Stimulated activated CD4-positive, alpha-beta T cell treated with anti-CD3 and anti-CD28 coated beads, Interleukin-1b, Interleukin-23, amount 100 ng/mL, for 1 hour (primary cell): ENCODE measurements at regions not wholly inside any gene's neighbourhood (a gene's known extent, or its start where the extent isn't known, plus 50 kb on each side); places are given as distances from the start of the nearest gene placed in this dataset.

ENCODE experiments used
- DNase-seq, 2 donors: peaks; one replicate each; pipeline ENCODE4 v3.0.0-alpha.2; 2020; ENCODE audit warnings: low read depth in 2 of 2

GRCh38 chr5:2249026-2249425 is 366.3 kb upstream of the IRX4 start:
- DNase-seq, result no peak

GRCh38 chr5:2242539-2242938 is 359.8 kb upstream of the IRX4 start:
- DNase-seq, result no peak

- DNase-seq, result no peak
Measured at GRCh38 chr5:2241842-2242241, 359.1 kb upstream of the IRX4 start.

- no peak for DNase-seq
Measured at GRCh38 chr5:2240118-2240904, 357.6 kb upstream of the IRX4 start.

GRCh38 chr5:2239201-2239910 is 356.6 kb upstream of the IRX4 start:
- no peak for DNase-seq

- DNase-seq, result no peak
Measured at GRCh38 chr5:2238732-2239131, 356.0 kb upstream of the IRX4 start.

- DNase-seq, result no peak
Measured at GRCh38 chr5:2227433-2227832, 344.7 kb upstream of the IRX4 start.

- no peak for DNase-seq
Measured at GRCh38 chr5:2224689-2225088, 342.0 kb upstream of the IRX4 start.

GRCh38 chr5:2223303-2223702 is 340.6 kb upstream of the IRX4 start:
- no peak for DNase-seq

GRCh38 chr5:2222246-2222992 is 339.7 kb upstream of the IRX4 start:
- no peak for DNase-seq

GRCh38 chr5:2221450-2221849 is 338.7 kb upstream of the IRX4 start:
- DNase-seq, result no peak

- no peak for DNase-seq
Measured at GRCh38 chr5:2220741-2221140, 338.0 kb upstream of the IRX4 start.

- no peak for DNase-seq
Measured at GRCh38 chr5:2219149-2219776, 336.5 kb upstream of the IRX4 start.

GRCh38 chr5:2217219-2217618 is 334.5 kb upstream of the IRX4 start:
- DNase-seq, result no peak

GRCh38 chr5:2214910-2215590 is 332.3 kb upstream of the IRX4 start:
- DNase-seq, result no peak

GRCh38 chr5:2213121-2213730 is 330.5 kb upstream of the IRX4 start:
- no peak for DNase-seq

GRCh38 chr5:2212481-2212880 is 329.8 kb upstream of the IRX4 start:
- no peak for DNase-seq

- DNase-seq, result no peak
Measured at GRCh38 chr5:2208239-2208544, 325.5 kb upstream of the IRX4 start.

- DNase-seq, result no peak
Measured at GRCh38 chr5:2207416-2208238, 324.9 kb upstream of the IRX4 start.

- DNase-seq, result no peak
Measured at GRCh38 chr5:2207109-2207399, 324.3 kb upstream of the IRX4 start.
